GM19023 (cell line): ENCODE measurements at regions not wholly inside any gene's neighbourhood (a gene's known extent, or its start where the extent isn't known, plus 50 kb on each side); places are given as distances from the start of the nearest gene placed in this dataset.
"Not testable (repeated sequence)": the region's sequence is repeated elsewhere in the genome, so short reads cannot be mapped to it uniquely, and the experiment has no call there.

Experiments
- ATAC-seq: cut with Tn5 transposase; IDR thresholded peaks from one replicate; pipeline ENCODE4 v1.9.1; 2021; ENCODE audit warnings: mild to moderate bottlenecking, moderate library complexity; ENCODE audit not compliant: unreplicated experiment

GRCh38 chr1:177648138-177648537, 321.7 kb downstream of the SEC16B start:
- ATAC-seq = no peak

DNA sequence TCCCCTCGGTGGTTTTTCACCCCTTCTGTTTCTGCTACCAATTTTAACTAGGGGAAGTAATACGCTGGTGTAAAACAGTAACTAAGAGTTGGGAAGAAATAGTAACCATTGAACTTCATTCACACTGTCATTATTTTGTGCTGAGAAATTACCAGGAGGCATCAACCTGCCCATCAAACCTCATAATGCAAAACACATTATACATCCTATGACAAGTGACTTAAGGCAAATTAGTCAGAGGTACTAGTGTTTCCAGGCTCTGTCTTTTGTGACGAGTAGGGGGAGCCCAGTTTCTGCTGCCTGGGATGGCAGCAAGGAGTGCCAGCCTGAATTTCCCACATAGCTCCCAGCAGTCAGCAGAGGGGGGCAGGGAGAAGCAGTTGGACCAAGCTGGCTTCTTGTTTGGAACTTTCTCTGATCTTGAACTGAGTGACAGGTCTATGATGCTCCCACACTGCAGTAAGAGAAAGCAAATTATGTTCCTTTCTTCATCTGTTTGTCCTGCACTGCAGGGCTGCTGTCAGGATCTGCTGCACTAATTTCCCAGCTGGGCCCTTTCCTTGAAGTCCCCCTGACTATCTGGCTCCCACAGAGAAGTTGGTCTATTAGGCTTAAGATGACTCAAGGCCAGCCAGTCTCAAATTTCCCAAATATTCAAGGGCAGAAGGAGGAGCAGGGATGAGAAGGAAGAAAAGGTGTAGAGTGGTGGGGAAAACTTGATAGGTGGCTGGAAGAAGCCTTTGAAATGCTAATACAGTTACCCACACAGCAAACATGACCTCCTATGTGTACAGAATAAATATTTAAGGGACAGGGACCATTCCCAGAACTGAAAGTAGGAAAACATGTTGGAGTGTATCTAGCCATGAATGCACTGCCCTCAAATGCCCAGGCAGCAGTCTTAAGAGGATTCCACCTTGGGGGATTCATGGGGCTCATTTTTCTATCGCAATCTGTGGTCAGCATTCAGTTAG, 322.8 kb downstream of the SEC16B start:
- ATAC-seq = no peak

DNA sequence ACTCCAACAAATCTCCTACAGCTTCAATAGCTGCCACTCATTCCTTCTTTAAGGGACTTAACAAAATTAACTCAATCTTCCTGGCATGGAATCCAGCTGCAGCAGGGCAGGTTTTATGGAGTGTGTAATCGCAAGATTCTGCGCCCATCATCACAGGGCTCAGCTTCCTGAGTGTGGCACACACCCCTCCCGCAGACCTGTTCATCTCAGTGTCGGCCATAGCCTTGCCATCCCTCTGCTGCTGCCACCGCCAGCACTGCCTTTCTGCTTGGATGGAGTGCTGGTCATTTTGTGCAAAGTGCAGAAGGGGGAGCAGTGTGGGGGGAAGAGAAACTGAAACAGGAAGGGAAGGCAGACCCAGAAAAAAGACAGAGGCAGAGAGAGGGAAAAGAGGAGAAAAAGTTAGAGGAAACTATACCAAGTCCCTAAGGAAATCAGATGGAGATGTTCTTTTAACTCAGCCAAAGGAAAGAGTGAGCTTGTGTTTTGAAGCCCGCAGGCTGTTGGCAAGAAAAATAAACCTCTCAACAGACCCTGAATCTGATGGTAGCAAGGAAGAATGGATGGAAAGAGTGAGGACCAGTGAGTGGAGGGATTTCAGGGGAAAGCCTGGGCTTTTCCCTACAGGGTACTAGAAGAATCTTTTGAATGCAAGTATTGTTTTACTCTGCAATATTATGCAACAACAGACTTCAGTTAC, 324.2 kb downstream of the SEC16B start:
- ATAC-seq = no peak

DNA sequence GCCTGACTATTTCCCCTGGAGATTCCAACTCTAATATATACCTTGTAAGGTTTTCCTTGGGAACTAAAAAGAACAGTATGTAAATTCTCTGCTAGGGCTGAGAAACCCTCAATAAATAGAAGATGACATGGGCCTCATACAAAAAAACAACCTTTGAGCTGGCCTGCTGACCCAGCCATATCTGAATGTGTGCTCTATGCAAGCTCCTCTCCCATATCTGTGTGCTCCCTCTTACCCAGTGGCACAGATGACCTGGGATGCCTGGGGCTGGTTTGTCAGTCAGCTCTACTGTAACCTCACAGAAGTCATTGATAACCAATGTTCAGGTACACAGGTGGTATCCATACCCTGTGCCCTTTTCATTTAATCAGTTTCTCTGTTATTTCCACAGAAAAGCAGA, 329.2 kb downstream of the SEC16B start:
- ATAC-seq = no peak

DNA sequence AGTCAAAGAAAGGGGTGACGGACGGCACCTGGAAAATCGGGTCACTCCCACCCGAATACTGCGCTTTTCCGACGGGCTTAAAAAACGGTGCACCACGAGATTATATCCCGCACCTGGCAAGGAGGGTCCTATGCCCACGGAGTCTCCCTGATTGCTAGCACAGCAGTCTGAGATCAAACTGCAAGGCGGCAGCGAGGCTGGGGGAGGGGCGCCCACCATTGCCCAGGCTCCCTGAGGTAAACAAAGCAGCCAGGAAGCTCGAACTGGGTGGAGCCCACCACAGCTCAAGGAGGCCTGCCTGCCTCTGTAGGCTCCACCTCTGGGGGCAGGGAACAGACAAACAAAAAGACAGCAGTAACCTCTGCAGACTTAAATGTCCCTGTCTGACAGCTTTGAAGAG, 335.7 kb downstream of the SEC16B start:
- not testable (repeated sequence) for ATAC-seq

DNA sequence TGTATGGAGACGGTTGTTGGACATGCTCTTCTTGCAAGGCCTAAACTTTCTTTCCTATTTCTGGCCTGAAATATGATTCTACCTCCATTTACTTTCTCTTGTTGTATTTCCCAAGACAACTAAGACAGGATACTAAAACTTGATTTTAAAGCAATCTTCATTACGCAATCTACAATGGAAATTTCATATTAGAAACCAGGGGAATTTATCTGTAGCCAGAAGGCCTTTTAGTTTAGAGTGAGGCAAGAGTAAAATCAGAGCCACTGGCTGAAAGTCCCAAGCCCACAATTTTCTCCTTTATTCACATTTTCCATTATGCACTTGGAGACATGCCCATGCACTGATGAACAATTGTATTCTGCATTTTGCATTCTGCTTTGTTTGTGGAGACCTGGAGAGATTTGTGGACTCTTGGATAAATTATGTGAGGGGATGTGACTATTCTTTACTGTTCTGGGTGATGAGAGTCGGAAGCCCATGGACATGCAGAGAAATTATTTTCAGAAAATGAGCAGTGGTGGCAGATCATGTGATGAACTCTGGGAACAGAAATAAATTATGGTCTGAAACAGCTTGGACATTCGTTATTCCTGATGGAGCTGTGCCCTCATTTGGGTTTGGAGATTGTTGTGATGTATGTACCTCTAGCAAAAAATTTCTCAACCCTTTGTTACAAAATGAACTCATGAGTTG, 336.8 kb downstream of the SEC16B start:
- no peak for ATAC-seq

DNA sequence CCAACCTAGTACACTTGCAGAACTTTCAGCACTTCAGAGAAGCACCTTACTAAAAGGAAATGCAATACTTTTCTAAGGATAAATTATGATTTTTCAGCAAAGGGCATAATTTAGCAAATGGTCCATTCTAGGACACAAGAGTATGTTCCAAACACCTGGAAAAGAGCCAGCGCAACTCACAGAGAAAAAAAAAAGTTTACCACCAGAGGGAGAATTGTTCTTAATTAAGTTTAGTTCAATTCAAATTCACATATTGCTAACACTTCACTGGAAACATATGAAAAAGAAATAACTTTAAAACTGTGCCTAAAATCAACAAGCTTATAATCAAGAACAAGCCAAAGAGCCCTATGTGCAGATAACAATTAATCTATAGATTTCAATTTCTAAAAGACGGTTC, 338.1 kb downstream of the SEC16B start:
- no peak for ATAC-seq

DNA sequence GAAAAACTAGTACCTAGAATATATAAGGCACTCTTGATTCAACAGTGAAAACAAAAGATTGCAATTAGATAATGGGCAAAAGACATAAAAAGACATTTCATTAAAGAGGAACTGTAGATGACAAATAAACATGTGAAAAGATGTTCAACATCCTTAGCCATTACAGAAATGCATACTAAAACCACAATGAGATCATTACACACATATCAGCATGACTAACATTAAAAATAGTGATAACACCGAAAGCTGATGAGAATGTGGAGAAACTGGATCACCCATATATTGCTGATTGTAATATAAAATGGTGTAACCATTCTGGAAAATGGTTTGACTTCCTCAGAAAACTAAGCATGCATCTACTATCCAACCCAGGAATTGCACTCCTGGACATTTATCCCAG, 340.3 kb downstream of the SEC16B start:
- no peak for ATAC-seq

DNA sequence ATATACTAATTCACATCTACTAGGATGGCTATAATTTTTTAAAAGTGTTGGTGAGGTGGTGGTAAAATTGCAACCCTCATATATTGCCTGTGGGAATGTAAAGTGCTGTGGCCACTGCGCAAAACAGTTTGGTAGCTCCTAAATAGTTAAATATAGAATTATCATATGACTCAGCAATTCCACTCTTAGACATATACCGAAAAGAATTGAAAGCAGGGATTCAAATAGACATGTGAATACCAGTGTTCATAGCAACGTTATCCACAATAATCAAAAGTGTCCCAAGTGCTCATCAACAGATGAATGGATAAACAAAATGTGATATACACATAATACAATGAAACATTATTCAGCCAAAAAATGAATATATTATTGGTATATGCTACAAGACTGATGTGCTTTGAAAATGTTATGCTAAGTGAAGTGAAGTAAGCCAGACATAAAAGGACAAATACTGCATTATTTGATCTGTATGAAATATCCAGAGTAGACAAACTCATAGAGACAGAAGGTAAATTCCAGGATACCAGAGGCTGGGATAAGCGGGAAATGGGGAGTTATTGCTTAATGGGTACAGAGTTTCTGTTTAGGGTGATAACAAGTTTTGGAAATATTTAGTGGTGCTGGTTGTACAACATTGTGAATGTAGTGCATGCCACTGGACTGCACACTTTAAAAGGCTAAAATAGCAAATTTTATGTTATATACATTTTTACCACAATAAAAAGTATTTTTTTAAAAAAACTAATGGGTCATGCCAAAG, 342.5 kb downstream of the SEC16B start:
- ATAC-seq = no peak

GRCh38 chr1:177620636-177621190, 349.1 kb downstream of the SEC16B start:
- ATAC-seq = no peak

DNA sequence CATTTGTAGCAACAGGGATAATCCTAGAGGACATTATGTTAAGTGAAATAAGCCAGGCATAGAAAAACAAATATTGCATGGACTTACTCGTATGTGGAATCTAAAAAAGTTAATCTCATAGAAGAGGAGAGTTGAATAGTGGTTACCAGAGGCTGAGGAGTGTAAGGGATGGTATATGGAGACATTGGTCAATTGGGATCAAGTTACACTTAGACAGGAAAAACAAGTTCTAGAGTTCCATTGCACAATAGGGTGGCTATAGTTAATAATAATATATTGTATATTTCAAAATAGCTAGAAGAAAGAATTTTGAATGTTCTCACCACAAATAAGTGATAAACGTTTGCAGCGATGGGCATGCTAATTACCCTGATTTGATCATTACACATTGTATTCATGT, 354.6 kb downstream of the SEC16B start:
- ATAC-seq = no peak

- no peak for ATAC-seq
These were observed 358.5 kb downstream of the SEC16B start for GRCh38 chr1:177611402-177611801.

DNA sequence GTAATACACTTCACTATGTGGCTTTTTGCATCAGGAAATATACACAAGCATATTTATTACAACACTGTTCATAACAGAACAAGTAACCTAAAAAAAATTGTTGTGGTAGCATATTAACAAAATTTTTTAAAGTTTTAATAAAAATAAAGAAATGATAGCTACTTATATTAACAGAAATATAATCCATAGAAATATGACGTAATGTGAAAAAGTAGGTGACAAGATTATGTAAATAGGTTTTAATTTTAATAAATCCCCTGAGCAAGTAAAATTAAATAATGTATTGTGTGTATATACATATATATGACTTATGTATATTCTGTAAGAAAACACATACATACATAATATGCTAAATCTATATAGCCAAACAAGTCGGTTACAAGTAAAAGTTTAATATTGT, 359.9 kb downstream of the SEC16B start:
- no peak for ATAC-seq

DNA sequence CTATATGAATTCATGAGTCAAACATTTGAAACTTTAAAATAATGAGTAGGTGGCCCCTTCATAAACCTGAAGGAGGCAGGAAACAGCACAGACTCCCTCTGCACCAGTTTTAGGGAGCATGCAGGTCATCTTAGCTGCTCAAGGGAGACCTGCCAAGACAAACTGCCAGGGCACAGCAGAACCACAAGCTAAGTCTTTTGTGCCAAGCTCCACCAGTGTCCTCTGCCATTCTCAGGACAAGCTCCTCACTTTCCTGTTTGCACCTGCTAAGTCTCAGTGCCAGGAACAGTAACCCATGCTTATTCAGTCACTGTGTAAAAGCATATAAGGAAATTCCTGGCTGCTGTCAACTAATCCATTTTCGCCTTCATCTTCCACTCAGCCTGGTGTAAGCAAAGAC, 368.9 kb downstream of the SEC16B start:
- ATAC-seq = no peak

GRCh38 chr1:177600321-177600720, 369.5 kb downstream of the SEC16B start:
- no peak for ATAC-seq

GRCh38 chr1:177597393-177597792, 372.5 kb downstream of the SEC16B start:
- no peak for ATAC-seq

- ATAC-seq = no peak
These were observed 373.4 kb downstream of the SEC16B start for GRCh38 chr1:177596485-177596884.

GRCh38 chr1:177593105-177593504, 376.8 kb downstream of the SEC16B start:
- ATAC-seq = no peak

- no peak for ATAC-seq
These were observed 377.2 kb downstream of the SEC16B start for GRCh38 chr1:177592624-177593023.

- ATAC-seq = no peak
These were observed 378.7 kb downstream of the SEC16B start for GRCh38 chr1:177591155-177591554.
